ENCODE measurements at regions not wholly inside any gene's neighbourhood (a gene's known extent, or its start where the extent isn't known, plus 50 kb on each side); places are given as distances from the start of the nearest gene placed in this dataset.
A peak's percentile ranks its signal among the peaks of the same experiment; 100 is the strongest.

DNA sequence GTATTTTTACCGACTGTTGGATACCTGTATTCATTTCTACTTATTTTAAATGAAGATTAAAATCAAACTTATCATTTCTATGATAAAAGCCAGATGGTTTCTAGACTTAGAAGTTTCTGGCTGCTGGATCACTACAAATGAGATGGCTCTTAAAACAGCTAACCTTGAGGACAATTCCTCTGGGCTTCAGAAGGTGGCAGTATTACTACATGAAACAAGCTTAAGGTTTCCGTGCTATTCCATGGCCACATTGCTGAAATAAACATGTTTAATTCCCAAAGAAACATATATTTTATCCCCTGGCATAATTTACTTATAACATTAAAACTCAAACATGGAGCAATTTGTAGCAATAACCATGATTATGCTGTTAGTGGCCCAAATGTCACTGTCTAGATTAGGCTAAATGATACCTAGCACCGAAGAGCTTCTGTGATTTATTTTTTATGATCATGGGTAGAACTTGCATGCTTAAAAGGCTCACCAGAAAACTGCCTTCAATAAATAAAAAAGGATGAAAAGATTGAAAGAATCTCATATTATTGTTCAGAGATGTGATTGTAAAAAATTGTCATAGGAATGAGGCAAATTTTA is 204.0 kb upstream of the NANOGP8 start:
- TF ChIP-seq, protein P1, sequence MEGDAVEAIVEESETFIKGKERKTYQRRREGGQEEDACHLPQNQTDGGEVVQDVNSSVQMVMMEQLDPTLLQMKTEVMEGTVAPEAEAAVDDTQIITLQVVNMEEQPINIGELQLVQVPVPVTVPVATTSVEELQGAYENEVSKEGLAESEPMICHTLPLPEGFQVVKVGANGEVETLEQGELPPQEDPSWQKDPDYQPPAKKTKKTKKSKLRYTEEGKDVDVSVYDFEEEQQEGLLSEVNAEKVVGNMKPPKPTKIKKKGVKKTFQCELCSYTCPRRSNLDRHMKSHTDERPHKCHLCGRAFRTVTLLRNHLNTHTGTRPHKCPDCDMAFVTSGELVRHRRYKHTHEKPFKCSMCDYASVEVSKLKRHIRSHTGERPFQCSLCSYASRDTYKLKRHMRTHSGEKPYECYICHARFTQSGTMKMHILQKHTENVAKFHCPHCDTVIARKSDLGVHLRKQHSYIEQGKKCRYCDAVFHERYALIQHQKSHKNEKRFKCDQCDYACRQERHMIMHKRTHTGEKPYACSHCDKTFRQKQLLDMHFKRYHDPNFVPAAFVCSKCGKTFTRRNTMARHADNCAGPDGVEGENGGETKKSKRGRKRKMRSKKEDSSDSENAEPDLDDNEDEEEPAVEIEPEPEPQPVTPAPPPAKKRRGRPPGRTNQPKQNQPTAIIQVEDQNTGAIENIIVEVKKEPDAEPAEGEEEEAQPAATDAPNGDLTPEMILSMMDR (IDR thresholded peaks at IDR 0.05; ENCODE audit: insufficient read depth, low read depth, low read length) = peak; percentile 96
- no peak for TF ChIP-seq EZH2 (IDR thresholded peaks at IDR 0.05; ENCODE audit: insufficient read depth, low read length)
